ENCODE measurements at regions not wholly inside any gene's neighbourhood (a gene's known extent, or its start where the extent isn't known, plus 50 kb on each side); places are given as distances from the start of the nearest gene placed in this dataset.

- TF ChIP-seq POLR2AphosphoS5 (IDR thresholded peaks at IDR 0.05): no peak
- TF ChIP-seq CTCF (IDR thresholded peaks at IDR 0.05 in 8 of 11, conservative IDR thresholded peaks at IDR 0.05 in 3 of 11): no peak
- no peak for TF ChIP-seq POLR2A (IDR thresholded peaks at IDR 0.05)
Observed at GRCh38 chr16:6286176-6286575, 1046.5 kb upstream of the RBFOX1 start.
